ENCODE measurements at regions not wholly inside any gene's neighbourhood (a gene's known extent, or its start where the extent isn't known, plus 50 kb on each side); places are given as distances from the start of the nearest gene placed in this dataset.

- Mint-ChIP-seq H3K4me1 (ENCODE audit: low read depth) (no peaks in the 10 kb centered on the region), H3K36me3 (ENCODE audit: low read depth) (no peaks in the 10 kb centered on the region), H3K9me3 (peaks cover 3% of the 10 kb centered on the region), H3K27ac (no peak overlapping the region), H3K27me3 (no peaks in the 10 kb centered on the region), H3K4me3 (no peak overlapping the region)
Observed at GRCh38 chr15:47551546-47551945, 165.8 kb upstream of the SEMA6D start.

DNA sequence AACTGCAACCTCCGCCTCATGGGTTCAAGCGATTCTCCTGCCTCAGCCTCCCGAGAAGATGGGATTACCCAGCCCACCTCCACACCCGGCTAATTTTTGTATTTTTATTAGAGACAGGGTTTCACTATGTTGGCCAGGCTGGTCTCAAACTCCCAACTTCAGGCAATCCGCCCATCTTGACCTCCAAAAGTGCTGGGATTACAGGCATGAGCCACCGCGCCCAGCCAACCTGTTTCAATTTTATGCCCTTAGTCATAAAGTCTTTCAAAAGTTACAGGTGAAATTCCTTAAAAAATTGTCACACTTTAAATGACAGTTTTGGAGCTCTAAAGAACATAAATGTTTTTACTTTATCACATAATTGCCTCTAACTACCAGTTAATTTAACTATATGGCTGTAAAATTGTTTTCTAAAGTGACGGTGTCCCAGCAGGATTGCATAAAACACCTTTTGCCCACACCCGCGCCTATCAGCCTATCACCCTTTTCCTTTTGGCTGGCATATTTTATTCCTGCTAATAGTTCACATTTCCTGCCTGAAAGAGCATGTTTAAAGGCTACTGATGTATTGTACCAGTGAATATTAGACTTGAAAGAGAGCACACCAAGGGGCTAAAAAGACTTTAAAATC, 164.2 kb upstream of the SEMA6D start:
- Mint-ChIP-seq H3K27ac (no peak overlapping the region), H3K9me3 (no peaks in the 10 kb centered on the region), H3K4me3 (no peak overlapping the region), H3K27me3 (no peaks in the 10 kb centered on the region), H3K36me3 (ENCODE audit: low read depth) (no peaks in the 10 kb centered on the region), H3K4me1 (ENCODE audit: low read depth) (no peaks in the 10 kb centered on the region)

DNA sequence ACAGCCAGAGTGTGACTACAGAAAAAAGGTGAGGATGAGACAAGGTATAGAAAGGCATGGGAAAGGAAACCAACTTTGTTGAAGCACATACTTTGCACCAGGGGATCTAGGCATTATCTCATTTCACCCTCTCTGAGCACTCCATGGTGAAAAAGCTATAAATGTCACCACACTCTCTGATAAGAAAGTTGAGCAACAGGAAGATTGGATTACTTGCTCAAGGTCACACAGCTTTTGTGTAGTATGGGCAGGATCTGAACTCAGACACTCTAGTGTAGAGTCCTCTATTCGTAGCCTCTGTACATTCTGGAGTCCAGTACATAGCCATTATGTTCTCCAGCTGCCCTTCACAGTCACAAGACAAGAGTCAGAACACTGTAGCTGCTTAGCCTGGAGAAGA, 163.4 kb upstream of the SEMA6D start:
- Mint-ChIP-seq H3K4me1 (ENCODE audit: low read depth) (no peaks in the 10 kb centered on the region), H3K9me3 (no peaks in the 10 kb centered on the region), H3K4me3 (no peak overlapping the region), H3K27me3 (no peaks in the 10 kb centered on the region), H3K27ac (no peak overlapping the region), H3K36me3 (ENCODE audit: low read depth) (no peaks in the 10 kb centered on the region)

DNA sequence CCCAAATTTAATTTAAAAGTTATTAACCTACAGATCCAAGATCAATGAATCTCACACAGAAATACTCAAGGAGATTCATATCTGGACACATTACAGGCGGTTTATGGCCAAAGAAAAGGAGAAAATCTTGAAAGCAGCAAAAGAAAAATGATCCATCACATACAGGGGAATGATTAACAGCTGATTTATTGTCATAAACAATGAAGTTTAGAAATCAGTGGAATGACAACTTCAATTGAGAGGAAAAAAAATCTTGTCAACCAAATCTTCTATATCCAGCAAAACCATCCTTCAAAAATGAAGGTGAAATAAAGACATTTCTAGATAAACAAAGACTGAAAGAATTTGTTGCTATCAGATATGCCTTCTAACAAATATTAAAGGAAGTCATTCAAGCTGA, 156.2 kb upstream of the SEMA6D start:
- H3K27ac Mint-ChIP-seq: no peak overlapping the region
- no peaks in the 10 kb centered on the region for H3K27me3 Mint-ChIP-seq
- peaks cover 13% of the 10 kb centered on the region for H3K9me3 Mint-ChIP-seq
- no peaks in the 10 kb centered on the region for H3K36me3 Mint-ChIP-seq (ENCODE audit: low read depth)
- H3K4me3 Mint-ChIP-seq: no peak overlapping the region
- H3K4me1 Mint-ChIP-seq (ENCODE audit: low read depth): no peaks in the 10 kb centered on the region

DNA sequence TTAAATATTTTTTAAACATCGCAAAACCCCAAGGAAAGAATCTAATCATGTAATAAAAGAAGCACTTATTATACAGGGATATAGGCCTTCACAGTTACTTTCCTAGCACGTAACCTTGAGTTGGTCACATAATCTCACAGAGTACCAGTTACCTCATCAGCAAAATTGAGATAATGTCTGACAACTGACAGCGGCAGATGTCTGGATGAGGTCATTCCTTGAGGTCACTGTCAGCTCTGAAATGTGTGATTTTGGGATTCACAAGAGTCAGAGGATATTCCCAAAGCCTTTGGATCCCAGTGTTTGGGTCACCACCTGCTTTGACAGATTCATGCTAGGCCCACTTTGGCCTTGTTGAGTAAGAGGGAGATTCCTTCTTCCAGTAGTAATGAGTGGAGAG, 151.4 kb upstream of the SEMA6D start:
- H3K9me3 Mint-ChIP-seq: no peaks in the 10 kb centered on the region
- H3K27me3 Mint-ChIP-seq: no peaks in the 10 kb centered on the region
- H3K4me1 Mint-ChIP-seq (ENCODE audit: low read depth): no peaks in the 10 kb centered on the region
- no peak overlapping the region for H3K4me3 Mint-ChIP-seq
- no peak overlapping the region for H3K27ac Mint-ChIP-seq
- H3K36me3 Mint-ChIP-seq (ENCODE audit: low read depth): no peaks in the 10 kb centered on the region

GRCh38 chr15:47566610-47567009, 150.7 kb upstream of the SEMA6D start:
- H3K9me3 Mint-ChIP-seq: no peaks in the 10 kb centered on the region
- H3K4me3 Mint-ChIP-seq: no peak overlapping the region
- no peaks in the 10 kb centered on the region for H3K4me1 Mint-ChIP-seq (ENCODE audit: low read depth)
- H3K27ac Mint-ChIP-seq: no peak overlapping the region
- H3K27me3 Mint-ChIP-seq: no peaks in the 10 kb centered on the region
- H3K36me3 Mint-ChIP-seq (ENCODE audit: low read depth): no peaks in the 10 kb centered on the region

- no peak overlapping the region for H3K4me3 Mint-ChIP-seq
- no peaks in the 10 kb centered on the region for H3K4me1 Mint-ChIP-seq (ENCODE audit: low read depth)
- no peaks in the 10 kb centered on the region for H3K27me3 Mint-ChIP-seq
- H3K9me3 Mint-ChIP-seq: no peaks in the 10 kb centered on the region
- no peak overlapping the region for H3K27ac Mint-ChIP-seq
- H3K36me3 Mint-ChIP-seq (ENCODE audit: low read depth): no peaks in the 10 kb centered on the region
Observed at GRCh38 chr15:47568030-47568429, 149.3 kb upstream of the SEMA6D start.

GRCh38 chr15:47570044-47570443, 147.3 kb upstream of the SEMA6D start:
- no peak overlapping the region for H3K27ac Mint-ChIP-seq
- no peaks in the 10 kb centered on the region for H3K27me3 Mint-ChIP-seq
- H3K4me1 Mint-ChIP-seq (ENCODE audit: low read depth): no peaks in the 10 kb centered on the region
- no peak overlapping the region for H3K4me3 Mint-ChIP-seq
- no peaks in the 10 kb centered on the region for H3K9me3 Mint-ChIP-seq
- H3K36me3 Mint-ChIP-seq (ENCODE audit: low read depth): no peaks in the 10 kb centered on the region

GRCh38 chr15:47570451-47570850, 146.9 kb upstream of the SEMA6D start:
- Mint-ChIP-seq H3K4me3 (no peak overlapping the region), H3K9me3 (no peaks in the 10 kb centered on the region), H3K36me3 (ENCODE audit: low read depth) (no peaks in the 10 kb centered on the region), H3K27me3 (no peaks in the 10 kb centered on the region), H3K4me1 (ENCODE audit: low read depth) (no peaks in the 10 kb centered on the region), H3K27ac (no peak overlapping the region)

DNA sequence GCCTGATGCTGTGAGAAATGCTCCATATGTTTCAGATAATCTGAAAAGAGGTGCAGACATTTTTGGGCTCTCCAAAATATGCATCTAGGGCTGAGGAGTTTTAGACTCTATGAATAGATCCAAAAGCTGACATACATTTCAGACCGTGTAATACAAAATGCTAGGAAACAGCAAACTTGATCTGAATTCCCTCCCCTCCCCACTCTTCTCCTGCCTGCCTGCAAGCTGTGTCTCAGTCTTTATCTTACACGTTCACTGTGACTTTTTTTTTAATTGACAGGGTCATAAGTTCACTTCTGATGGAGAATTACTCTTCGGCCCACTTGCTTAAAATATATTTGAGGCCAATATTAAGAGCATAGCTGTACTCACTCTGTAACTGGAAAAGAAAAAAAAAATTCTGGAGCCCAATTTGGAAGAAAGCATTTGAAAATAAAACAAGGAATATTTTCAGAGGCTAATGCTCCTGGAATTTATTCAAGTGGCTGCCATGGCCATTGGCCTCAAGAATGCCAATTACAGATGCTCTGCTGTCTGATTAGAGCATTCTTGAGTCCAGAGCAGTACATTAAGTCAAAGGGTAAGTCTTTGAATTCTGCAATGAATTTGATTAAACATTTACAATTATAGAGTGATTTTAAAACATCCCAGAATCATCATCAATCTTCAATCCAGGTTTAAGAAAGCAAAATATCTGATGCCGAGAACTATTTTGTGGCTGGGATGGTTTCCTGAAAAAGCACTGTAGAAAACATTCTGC, 146.2 kb upstream of the SEMA6D start:
- Mint-ChIP-seq H3K4me3 (no peak overlapping the region), H3K36me3 (ENCODE audit: low read depth) (no peaks in the 10 kb centered on the region), H3K9me3 (no peaks in the 10 kb centered on the region), H3K27ac (no peak overlapping the region), H3K27me3 (no peaks in the 10 kb centered on the region), H3K4me1 (ENCODE audit: low read depth) (no peaks in the 10 kb centered on the region)

GRCh38 chr15:47573673-47574072, 143.6 kb upstream of the SEMA6D start:
- Mint-ChIP-seq H3K4me3 (no peak overlapping the region), H3K4me1 (ENCODE audit: low read depth) (no peaks in the 10 kb centered on the region), H3K27ac (no peak overlapping the region), H3K27me3 (no peaks in the 10 kb centered on the region), H3K36me3 (ENCODE audit: low read depth) (no peaks in the 10 kb centered on the region), H3K9me3 (no peaks in the 10 kb centered on the region)

DNA sequence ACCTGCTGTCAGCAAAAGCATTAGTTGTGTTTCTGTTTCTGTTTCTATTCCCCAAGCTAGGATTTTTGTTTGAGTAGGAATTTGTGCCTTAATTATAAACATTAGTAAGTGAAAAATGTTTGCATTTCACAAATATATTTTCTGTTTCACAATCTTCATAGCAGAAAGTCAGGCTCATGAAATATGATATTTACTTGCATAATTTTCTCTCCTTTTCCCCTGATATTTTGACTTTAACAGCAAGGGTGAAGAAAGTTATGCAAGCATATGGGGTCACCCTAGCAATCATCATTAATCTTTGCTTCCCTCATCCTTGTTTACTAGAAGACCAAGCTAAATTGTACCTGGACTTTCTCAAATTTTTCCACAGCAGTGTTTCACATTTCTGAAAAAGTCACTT, 140.3 kb upstream of the SEMA6D start:
- H3K4me3 Mint-ChIP-seq: no peak overlapping the region
- no peaks in the 10 kb centered on the region for H3K4me1 Mint-ChIP-seq (ENCODE audit: low read depth)
- no peaks in the 10 kb centered on the region for H3K27me3 Mint-ChIP-seq
- H3K9me3 Mint-ChIP-seq: peaks cover under 1% of the 10 kb centered on the region
- H3K27ac Mint-ChIP-seq: no peak overlapping the region
- H3K36me3 Mint-ChIP-seq (ENCODE audit: low read depth): no peaks in the 10 kb centered on the region

DNA sequence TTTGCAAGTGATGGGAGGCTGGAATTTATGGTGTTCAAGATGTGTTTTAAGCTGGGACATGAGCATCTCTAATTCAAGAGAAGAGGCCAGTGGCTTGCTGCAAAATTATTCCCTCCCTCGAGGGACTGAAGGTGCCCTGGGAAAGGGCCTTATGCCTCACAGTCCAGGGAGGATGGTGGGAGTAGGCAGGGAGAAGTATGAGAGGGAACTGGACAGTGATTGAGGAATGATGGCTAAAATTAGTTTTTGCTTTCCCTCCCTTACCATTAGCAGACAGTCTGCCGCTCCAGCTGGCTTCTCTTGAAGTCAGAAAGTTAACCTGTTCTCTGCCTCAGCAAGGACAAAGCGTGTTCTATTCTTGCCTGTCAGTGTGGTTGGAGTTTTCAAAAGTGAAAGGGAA, 139.8 kb upstream of the SEMA6D start:
- peaks cover 3% of the 10 kb centered on the region for H3K9me3 Mint-ChIP-seq
- H3K36me3 Mint-ChIP-seq (ENCODE audit: low read depth): no peaks in the 10 kb centered on the region
- no peak overlapping the region for H3K27ac Mint-ChIP-seq
- no peaks in the 10 kb centered on the region for H3K27me3 Mint-ChIP-seq
- no peak overlapping the region for H3K4me3 Mint-ChIP-seq
- H3K4me1 Mint-ChIP-seq (ENCODE audit: low read depth): no peaks in the 10 kb centered on the region

DNA sequence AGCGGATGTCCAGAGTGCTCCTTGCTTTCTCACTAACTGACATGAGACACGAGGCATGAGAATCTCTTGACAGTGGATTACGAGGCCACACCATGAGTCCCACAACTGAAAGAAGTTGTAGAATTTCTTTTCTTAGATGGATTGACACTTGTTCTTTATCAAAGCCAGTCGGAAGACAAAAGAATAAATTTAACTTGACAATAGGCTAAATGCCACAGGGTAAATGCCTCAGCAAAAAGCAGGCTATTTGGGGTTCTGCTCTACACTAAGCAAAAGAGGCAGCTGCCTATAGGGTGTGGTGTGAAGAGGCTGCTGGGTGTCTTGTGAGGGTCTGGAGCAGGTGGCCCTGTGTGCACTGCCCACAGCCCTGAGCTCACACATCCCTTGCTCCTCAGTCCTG, 135.1 kb upstream of the SEMA6D start:
- no peak overlapping the region for H3K27ac Mint-ChIP-seq

GRCh38 chr15:47584316-47584715, 133.0 kb upstream of the SEMA6D start:
- H3K4me3 Mint-ChIP-seq: no peak overlapping the region
- H3K4me1 Mint-ChIP-seq (ENCODE audit: low read depth): no peaks in the 10 kb centered on the region
- H3K27me3 Mint-ChIP-seq: peaks cover 3% of the 10 kb centered on the region
- H3K9me3 Mint-ChIP-seq: peaks cover 3% of the 10 kb centered on the region
- H3K36me3 Mint-ChIP-seq (ENCODE audit: low read depth): no peaks in the 10 kb centered on the region
- H3K27ac Mint-ChIP-seq: no peak overlapping the region

More for the DNA sequence above, 135.1 kb upstream of the SEMA6D start:
- H3K4me1 Mint-ChIP-seq (ENCODE audit: low read depth): no peaks in the 10 kb centered on the region
- peaks cover 3% of the 10 kb centered on the region for H3K27me3 Mint-ChIP-seq
- no peaks in the 10 kb centered on the region for H3K36me3 Mint-ChIP-seq (ENCODE audit: low read depth)
- no peak overlapping the region for H3K4me3 Mint-ChIP-seq
- H3K9me3 Mint-ChIP-seq: peaks cover 3% of the 10 kb centered on the region
